ENCODE measurements at regions not wholly inside any gene's neighbourhood (a gene's known extent, or its start where the extent isn't known, plus 50 kb on each side); places are given as distances from the start of the nearest gene placed in this dataset.

GRCh38 chr12:5184186-5184585, 140.5 kb downstream of the KCNA5 start:
- TF ChIP-seq, protein P1, sequence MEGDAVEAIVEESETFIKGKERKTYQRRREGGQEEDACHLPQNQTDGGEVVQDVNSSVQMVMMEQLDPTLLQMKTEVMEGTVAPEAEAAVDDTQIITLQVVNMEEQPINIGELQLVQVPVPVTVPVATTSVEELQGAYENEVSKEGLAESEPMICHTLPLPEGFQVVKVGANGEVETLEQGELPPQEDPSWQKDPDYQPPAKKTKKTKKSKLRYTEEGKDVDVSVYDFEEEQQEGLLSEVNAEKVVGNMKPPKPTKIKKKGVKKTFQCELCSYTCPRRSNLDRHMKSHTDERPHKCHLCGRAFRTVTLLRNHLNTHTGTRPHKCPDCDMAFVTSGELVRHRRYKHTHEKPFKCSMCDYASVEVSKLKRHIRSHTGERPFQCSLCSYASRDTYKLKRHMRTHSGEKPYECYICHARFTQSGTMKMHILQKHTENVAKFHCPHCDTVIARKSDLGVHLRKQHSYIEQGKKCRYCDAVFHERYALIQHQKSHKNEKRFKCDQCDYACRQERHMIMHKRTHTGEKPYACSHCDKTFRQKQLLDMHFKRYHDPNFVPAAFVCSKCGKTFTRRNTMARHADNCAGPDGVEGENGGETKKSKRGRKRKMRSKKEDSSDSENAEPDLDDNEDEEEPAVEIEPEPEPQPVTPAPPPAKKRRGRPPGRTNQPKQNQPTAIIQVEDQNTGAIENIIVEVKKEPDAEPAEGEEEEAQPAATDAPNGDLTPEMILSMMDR (conservative IDR thresholded peaks at IDR 0.05; ENCODE audit: low read length): no peak
- no peak for TF ChIP-seq EZH2phosphoT487 (IDR thresholded peaks at IDR 0.05; ENCODE audit: borderline replicate concordance, low read depth, low read length)

Data from OCI-LY7 (cell line).